ENCODE measurements at regions not wholly inside any gene's neighbourhood (a gene's known extent, or its start where the extent isn't known, plus 50 kb on each side); places are given as distances from the start of the nearest gene placed in this dataset.

DNA sequence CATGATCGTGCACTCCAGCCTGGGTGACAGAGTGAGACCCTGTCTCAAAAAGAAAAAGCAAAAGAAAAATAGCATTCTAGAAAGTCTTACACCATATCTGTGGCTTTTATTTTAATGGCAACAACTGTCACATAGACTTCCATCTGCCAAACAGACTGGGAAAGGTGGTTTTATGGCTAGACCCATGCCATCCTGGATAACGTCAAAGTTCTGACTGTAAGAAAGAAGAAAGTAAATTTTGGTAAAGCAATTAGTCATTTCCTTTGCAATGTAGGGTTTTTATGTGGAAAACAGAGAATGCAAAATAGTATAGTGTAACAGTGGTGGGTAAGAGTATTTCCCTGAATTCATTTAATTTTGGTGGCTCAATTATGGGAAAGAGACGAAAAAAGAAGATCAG lies 75.5 kb upstream of the BARX2 start:
- TF ChIP-seq POLR2A (IDR thresholded peaks at IDR 0.05): no peak
- no peak for TF ChIP-seq CTCF (IDR thresholded peaks at IDR 0.05)

Data from thyroid gland (tissue), 4 donors.